Natural killer cell (primary cell): ENCODE measurements at regions not wholly inside any gene's neighbourhood (a gene's known extent, or its start where the extent isn't known, plus 50 kb on each side); places are given as distances from the start of the nearest gene placed in this dataset.

Experiments
- ATAC-seq, 3 donors: fragments of 150-1000 bp in 2 of 3; fragments of 200-7000 bp in 1 of 3; cut with Tn5 transposase; 1 replicate in 1 of 3; 2 replicates in 2 of 3; pipeline ENCODE4 v1.10.0; 2021; ENCODE audit warnings: mild to moderate bottlenecking in 2 of 3, moderate library complexity in 2 of 3
- DNase-seq, 2 donors: peaks; one replicate each; pipeline versions ENCODE4 v3.0.0 to v3.0.0-alpha.2; 2013 to 2021; ENCODE audit warnings: mixed read lengths in 1 of 2
- H3K27ac ChIP-seq: one replicate; pipeline ENCODE4 v1.5.1; 2013; ENCODE audit warnings: mild to moderate bottlenecking, low read length
- H3K27me3 ChIP-seq: one replicate; pipeline ENCODE4 v1.6.1; 2013; ENCODE audit warnings: low read length; ENCODE audit not compliant: control insufficient read depth, insufficient read depth
- H3K36me3 ChIP-seq: one replicate; pipeline ENCODE4 v1.6.1; 2013; ENCODE audit warnings: low read length; ENCODE audit not compliant: control insufficient read depth, insufficient read depth
- H3K4me1 ChIP-seq: one replicate; pipeline ENCODE4 v1.6.1; 2013; ENCODE audit warnings: low read length; ENCODE audit not compliant: control insufficient read depth, insufficient read depth
- H3K4me3 ChIP-seq: one replicate; pipeline ENCODE4 v1.5.1; 2013; ENCODE audit warnings: low read length
- H3K9me3 ChIP-seq: one replicate; pipeline ENCODE4 v1.6.1; 2013; ENCODE audit warnings: low read length; ENCODE audit not compliant: control insufficient read depth, insufficient read depth
- H3K27ac Mint-ChIP-seq, 2 donors: one replicate each; pipeline ENCODE4 v1.8.0; 2022; ENCODE audit warnings: mild to moderate bottlenecking in 2 of 2, mixed read lengths in 2 of 2, moderate library complexity in 1 of 2
- H3K27me3 Mint-ChIP-seq, 2 donors: one replicate each; pipeline ENCODE4 v1.8.0; 2022; ENCODE audit warnings: low read depth in 2 of 2, mixed read lengths in 2 of 2
- H3K36me3 Mint-ChIP-seq: one replicate; pipeline ENCODE4 v1.8.0; 2022; ENCODE audit warnings: mixed read lengths
- H3K4me1 Mint-ChIP-seq, 2 donors: one replicate each; pipeline ENCODE4 v1.8.0; 2022; ENCODE audit warnings: mixed read lengths in 2 of 2
- H3K4me3 Mint-ChIP-seq: one replicate; pipeline ENCODE4 v1.8.0; 2022; ENCODE audit warnings: mild to moderate bottlenecking, moderate library complexity, mixed read lengths
- H3K9me3 Mint-ChIP-seq, 2 donors: one replicate each; pipeline ENCODE4 v1.8.0; 2022; ENCODE audit warnings: mixed read lengths in 2 of 2
- CTCF ChIP-seq: fragments of 200-600 bp; IDR thresholded peaks from one replicate; pipeline ENCODE4 v1.8.0; 2022; ENCODE audit warnings: antibody characterized with exemption
- WGBS: methylation state at CpG from one replicate; pipeline ENCODE4 v1.1.7; 2013; ENCODE audit warnings: missing lambda C conversion rate; ENCODE audit not compliant: insufficient coverage; 5-methylcytosine and 5-hydroxymethylcytosine counted together
- intact Hi-C: fragments of 100-400 bp; cut with micrococcal nuclease; formaldehyde crosslinking; loops from one replicate; pipeline ENCODE4 v1.14.2; 2022

GRCh38 chr9:83141887-83142286 lies 78.9 kb upstream of the RASEF start:
- Histone ChIP-seq H3K36me3 (no peaks in the 10 kb centered on the region), H3K27ac (no peak overlapping the region), H3K9me3 (no peaks in the 10 kb centered on the region), H3K27me3 (no peaks in the 10 kb centered on the region), H3K4me3 (no peak overlapping the region), H3K4me1 (no peaks in the 10 kb centered on the region)
- peaks cover 6 to 9% of the 10 kb centered on the region in 2 donors for H3K9me3 Mint-ChIP-seq
- TF ChIP-seq CTCF, result no peak
- no peaks in the 10 kb centered on the region for H3K27me3 Mint-ChIP-seq
- intact Hi-C loops, result no loop called here
- no peak overlapping the region for H3K4me3 Mint-ChIP-seq
- H3K36me3 Mint-ChIP-seq, result no peaks in the 10 kb centered on the region
- ATAC-seq (no peak), DNase-seq (no peak)
- no peaks in the 10 kb centered on the region for H3K4me1 Mint-ChIP-seq
- H3K27ac Mint-ChIP-seq, result no peak overlapping the region

- H3K4me3 ChIP-seq, result no peak overlapping the region
- no peak overlapping the region for H3K4me3 Mint-ChIP-seq
- WGBS, result no CpG with 5 or more reads among the region's 1 CpG
- no peaks in the 10 kb centered on the region for H3K27me3 Mint-ChIP-seq
- H3K27ac ChIP-seq, result no peak overlapping the region
- H3K27me3 ChIP-seq, result no peaks in the 10 kb centered on the region
- H3K9me3 Mint-ChIP-seq, result peaks cover 6 to 9% of the 10 kb centered on the region in 2 donors
- H3K9me3 ChIP-seq, result no peaks in the 10 kb centered on the region
- ATAC-seq, result no peak
- no peaks in the 10 kb centered on the region for H3K36me3 Mint-ChIP-seq
- H3K36me3 ChIP-seq, result no peaks in the 10 kb centered on the region
- H3K4me1 ChIP-seq, result no peaks in the 10 kb centered on the region
- TF ChIP-seq CTCF, result no peak
- DNase-seq, result no peak
- H3K27ac Mint-ChIP-seq, result no peak overlapping the region
- intact Hi-C loops, result no loop called here
- H3K4me1 Mint-ChIP-seq, result no peaks in the 10 kb centered on the region
Measured at GRCh38 chr9:83140061-83140460, 77.1 kb upstream of the RASEF start.

GRCh38 chr9:83138422-83139135 lies 75.6 kb upstream of the RASEF start:
- H3K27me3 ChIP-seq, result no peaks in the 10 kb centered on the region
- Mint-ChIP-seq H3K4me1 (no peaks in the 10 kb centered on the region), H3K4me3 (no peak overlapping the region), H3K9me3 (peaks cover 3 to 8% of the 10 kb centered on the region in 2 donors), H3K27ac (no peak overlapping the region), H3K36me3 (no peaks in the 10 kb centered on the region), H3K27me3 (no peaks in the 10 kb centered on the region)
- H3K4me3 ChIP-seq, result no peak overlapping the region
- DNase-seq (no peak), ATAC-seq (no peak)
- H3K36me3 ChIP-seq, result no peaks in the 10 kb centered on the region
- WGBS, result 72% methylated on average over 4 of the region's 4 CpGs
- H3K27ac ChIP-seq, result no peak overlapping the region
- no peaks in the 10 kb centered on the region for H3K4me1 ChIP-seq
- intact Hi-C loops, result no loop called here
- no peak for TF ChIP-seq CTCF
- H3K9me3 ChIP-seq, result no peaks in the 10 kb centered on the region

GRCh38 chr9:83133316-83133715 lies 70.4 kb upstream of the RASEF start:
- intact Hi-C loops, result no loop called here
- 100% methylated on average over 1 of the region's 2 CpGs for WGBS
- Mint-ChIP-seq H3K27ac (no peak overlapping the region), H3K4me3 (no peak overlapping the region), H3K9me3 (peaks cover 2 to 7% of the 10 kb centered on the region in 2 donors), H3K27me3 (no peaks in the 10 kb centered on the region), H3K36me3 (no peaks in the 10 kb centered on the region), H3K4me1 (no peaks in the 10 kb centered on the region)
- DNase-seq (no peak), ATAC-seq (no peak)
- Histone ChIP-seq H3K27me3 (no peaks in the 10 kb centered on the region), H3K4me1 (no peaks in the 10 kb centered on the region), H3K4me3 (no peak overlapping the region), H3K27ac (no peak overlapping the region), H3K9me3 (no peaks in the 10 kb centered on the region), H3K36me3 (no peaks in the 10 kb centered on the region)
- no peak for TF ChIP-seq CTCF
